ENCODE measurements at regions not wholly inside any gene's neighbourhood (a gene's known extent, or its start where the extent isn't known, plus 50 kb on each side); places are given as distances from the start of the nearest gene placed in this dataset.

- Histone ChIP-seq H3K4me1 (ENCODE audit: control insufficient read depth, insufficient read depth, low read length) (peaks cover 8% of the 10 kb centered on the region; the same call in 1 of the 2 replicates), H3K9me3 (ENCODE audit: control insufficient read depth, insufficient read depth, low read length) (peaks cover 13% of the 10 kb centered on the region; the same call in 1 of the 2 replicates), H3K9ac (ENCODE audit: low read depth, low read length) (no peak overlapping the region), H3K27me3 (ENCODE audit: control insufficient read depth, insufficient read depth, low read length) (no peaks in the 10 kb centered on the region), H3K27ac (ENCODE audit: low read depth, low read length) (no peak overlapping the region), H3K36me3 (ENCODE audit: control insufficient read depth, insufficient read depth, low read length) (no peaks in the 10 kb centered on the region), H3K4me3 (ENCODE audit: low read depth, low read length) (no peak overlapping the region)
Observed at GRCh38 chr4:182023469-182023868, 219.7 kb upstream of the TENM3 start.

DNA sequence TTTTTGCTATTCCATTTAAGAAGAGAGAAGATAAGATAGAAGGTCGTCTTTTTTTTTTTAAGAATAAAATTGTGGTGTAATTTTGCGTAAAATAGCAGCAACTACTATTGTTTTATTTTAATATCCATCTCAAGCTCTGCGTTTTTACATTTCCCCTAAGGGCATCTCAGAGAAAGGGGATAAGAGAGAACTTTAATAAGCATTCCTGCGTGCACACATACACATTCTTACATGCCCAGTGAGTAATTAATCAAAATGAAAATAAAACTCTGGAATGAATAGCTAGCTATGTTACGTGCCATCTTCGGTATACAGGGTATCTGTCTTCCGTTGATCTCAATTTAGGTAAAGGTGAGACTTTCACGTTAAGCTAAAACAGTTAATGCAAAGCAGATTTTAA lies 200.3 kb upstream of the TENM3 start:
- Histone ChIP-seq H3K27ac (ENCODE audit: low read depth, low read length) (no peak overlapping the region), H3K4me3 (ENCODE audit: low read depth, low read length) (no peak overlapping the region), H3K27me3 (ENCODE audit: control insufficient read depth, insufficient read depth, low read length) (no peaks in the 10 kb centered on the region), H3K36me3 (ENCODE audit: control insufficient read depth, insufficient read depth, low read length) (no peaks in the 10 kb centered on the region), H3K4me1 (ENCODE audit: control insufficient read depth, insufficient read depth, low read length) (no peaks in the 10 kb centered on the region), H3K9me3 (ENCODE audit: control insufficient read depth, insufficient read depth, low read length) (no peaks in the 10 kb centered on the region), H3K9ac (ENCODE audit: low read depth, low read length) (no peak overlapping the region)

DNA sequence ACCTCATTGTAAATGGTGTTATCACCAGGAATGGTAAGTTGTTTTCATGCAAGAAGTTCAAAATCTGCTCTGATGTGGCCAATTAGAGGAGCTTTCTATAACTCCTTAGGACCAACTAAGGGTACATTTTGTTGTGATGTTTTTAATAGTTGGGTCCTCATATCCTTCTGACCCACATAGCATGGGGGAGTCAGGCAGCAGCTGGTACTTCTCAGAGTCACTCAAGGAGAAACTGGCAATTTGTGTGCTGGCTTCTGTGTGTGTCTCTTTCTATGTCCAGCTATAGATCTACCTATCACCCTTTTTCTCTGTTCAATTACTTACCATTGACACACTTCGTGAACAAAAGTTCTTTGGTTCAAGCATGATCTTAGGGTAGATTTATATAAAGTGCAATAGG lies 194.3 kb upstream of the TENM3 start:
- no peaks in the 10 kb centered on the region for H3K27me3 ChIP-seq (ENCODE audit: control insufficient read depth, insufficient read depth, low read length)
- H3K9ac ChIP-seq (ENCODE audit: low read depth, low read length), result no peak overlapping the region
- H3K9me3 ChIP-seq (ENCODE audit: control insufficient read depth, insufficient read depth, low read length), result no peaks in the 10 kb centered on the region
- no peak overlapping the region for H3K27ac ChIP-seq (ENCODE audit: low read depth, low read length)
- no peak overlapping the region for H3K4me3 ChIP-seq (ENCODE audit: low read depth, low read length)
- no peaks in the 10 kb centered on the region for H3K4me1 ChIP-seq (ENCODE audit: control insufficient read depth, insufficient read depth, low read length)
- H3K36me3 ChIP-seq (ENCODE audit: control insufficient read depth, insufficient read depth, low read length), result no peaks in the 10 kb centered on the region

GRCh38 chr4:182056866-182057265 lies 186.3 kb upstream of the TENM3 start:
- no peak overlapping the region for H3K27ac ChIP-seq (ENCODE audit: low read depth, low read length)
- peaks cover 7% of the 10 kb centered on the region; the same call in 1 of the 2 replicates for H3K36me3 ChIP-seq (ENCODE audit: control insufficient read depth, insufficient read depth, low read length)
- no peak overlapping the region for H3K9ac ChIP-seq (ENCODE audit: low read depth, low read length)
- no peak overlapping the region for H3K4me3 ChIP-seq (ENCODE audit: low read depth, low read length)
- H3K9me3 ChIP-seq (ENCODE audit: control insufficient read depth, insufficient read depth, low read length), result peaks cover 10% of the 10 kb centered on the region
- no peaks in the 10 kb centered on the region for H3K27me3 ChIP-seq (ENCODE audit: control insufficient read depth, insufficient read depth, low read length)
- H3K4me1 ChIP-seq (ENCODE audit: control insufficient read depth, insufficient read depth, low read length), result no peaks in the 10 kb centered on the region

- peaks cover 7% of the 10 kb centered on the region; the same call in 1 of the 2 replicates for H3K36me3 ChIP-seq (ENCODE audit: control insufficient read depth, insufficient read depth, low read length)
- H3K4me1 ChIP-seq (ENCODE audit: control insufficient read depth, insufficient read depth, low read length), result peaks cover 19% of the 10 kb centered on the region
- H3K27me3 ChIP-seq (ENCODE audit: control insufficient read depth, insufficient read depth, low read length), result no peaks in the 10 kb centered on the region
- H3K4me3 ChIP-seq (ENCODE audit: low read depth, low read length), result no peak overlapping the region
- H3K9ac ChIP-seq (ENCODE audit: low read depth, low read length), result no peak overlapping the region
- H3K27ac ChIP-seq (ENCODE audit: low read depth, low read length), result peak overlapping the region; percentile 80
- peaks cover 10% of the 10 kb centered on the region for H3K9me3 ChIP-seq (ENCODE audit: control insufficient read depth, insufficient read depth, low read length)
Observed at GRCh38 chr4:182062458-182062857, 180.7 kb upstream of the TENM3 start.

DNA sequence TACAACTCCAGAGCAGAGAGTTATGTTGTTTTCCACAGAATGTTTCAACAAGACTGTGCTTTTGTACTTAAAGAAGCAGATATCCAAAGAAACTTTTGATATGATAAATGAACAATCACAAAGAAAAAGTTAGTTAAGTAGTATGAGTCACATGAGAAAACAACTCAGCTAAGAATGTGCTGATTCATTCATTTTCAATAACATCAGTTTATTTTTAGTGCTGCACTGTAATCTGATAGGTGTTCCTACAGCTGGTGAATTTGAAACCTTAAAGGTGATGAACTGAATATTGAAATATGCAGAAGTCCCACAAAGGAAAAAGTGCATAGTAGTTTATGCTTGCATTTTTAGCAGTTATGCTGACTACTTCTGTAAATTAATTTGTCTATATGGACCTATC lies 180.3 kb upstream of the TENM3 start:
- Histone ChIP-seq H3K27ac (ENCODE audit: low read depth, low read length) (peak overlapping the region; percentile 80), H3K27me3 (ENCODE audit: control insufficient read depth, insufficient read depth, low read length) (no peaks in the 10 kb centered on the region), H3K36me3 (ENCODE audit: control insufficient read depth, insufficient read depth, low read length) (peaks cover 7% of the 10 kb centered on the region; the same call in 1 of the 2 replicates), H3K9me3 (ENCODE audit: control insufficient read depth, insufficient read depth, low read length) (peaks cover 10% of the 10 kb centered on the region), H3K9ac (ENCODE audit: low read depth, low read length) (no peak overlapping the region), H3K4me1 (ENCODE audit: control insufficient read depth, insufficient read depth, low read length) (peaks cover 24% of the 10 kb centered on the region), H3K4me3 (ENCODE audit: low read depth, low read length) (peak overlapping the region; percentile 5; the same call in 1 of the 2 replicates)

DNA sequence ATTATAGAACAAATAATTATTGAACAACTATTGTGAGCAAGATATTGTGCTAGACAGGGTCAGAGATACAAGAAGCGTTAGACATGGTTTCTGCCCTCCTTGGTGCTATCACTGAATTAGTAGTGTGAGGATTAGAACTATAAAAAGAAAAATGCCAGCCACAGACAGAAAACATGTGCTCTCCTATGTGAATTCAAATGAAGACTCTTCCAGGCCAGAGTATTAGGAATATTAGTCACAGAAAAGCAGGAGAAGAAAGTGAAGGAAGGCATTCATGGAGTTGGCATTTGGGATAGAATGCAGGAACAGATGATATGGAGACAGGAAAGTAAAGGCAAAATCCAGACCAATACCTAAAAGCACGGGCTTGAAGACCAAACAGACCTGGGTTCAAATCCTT lies 179.6 kb upstream of the TENM3 start:
- Histone ChIP-seq H3K27me3 (ENCODE audit: control insufficient read depth, insufficient read depth, low read length) (no peaks in the 10 kb centered on the region), H3K36me3 (ENCODE audit: control insufficient read depth, insufficient read depth, low read length) (peaks cover 7% of the 10 kb centered on the region; the same call in 1 of the 2 replicates), H3K4me1 (ENCODE audit: control insufficient read depth, insufficient read depth, low read length) (peaks cover 28% of the 10 kb centered on the region), H3K27ac (ENCODE audit: low read depth, low read length) (peak overlapping the region; percentile 80), H3K9me3 (ENCODE audit: control insufficient read depth, insufficient read depth, low read length) (peaks cover 10% of the 10 kb centered on the region), H3K9ac (ENCODE audit: low read depth, low read length) (no peak overlapping the region), H3K4me3 (ENCODE audit: low read depth, low read length) (no peak overlapping the region)

DNA sequence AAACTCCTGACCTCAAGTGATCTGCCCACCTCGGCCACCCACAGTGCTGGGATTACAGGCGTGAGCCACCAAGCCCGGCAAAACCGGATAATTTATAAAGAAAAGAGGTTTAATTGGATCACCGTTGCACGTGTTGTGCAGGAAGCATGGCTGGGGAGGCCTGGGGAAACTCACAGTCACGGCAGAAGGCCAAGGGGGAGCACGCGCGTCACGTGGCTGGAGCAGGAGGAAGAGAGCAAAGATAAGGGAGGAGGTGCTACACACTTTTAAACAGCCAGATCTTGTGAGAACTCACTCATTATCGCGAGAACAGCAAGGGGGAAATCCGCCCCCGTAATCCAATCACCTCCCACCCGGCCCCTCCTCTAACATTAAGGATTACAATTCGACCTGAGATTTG lies 177.9 kb upstream of the TENM3 start:
- Histone ChIP-seq H3K27me3 (ENCODE audit: control insufficient read depth, insufficient read depth, low read length) (no peaks in the 10 kb centered on the region), H3K9ac (ENCODE audit: low read depth, low read length) (0 out of 2 replicates have a peak overlapping the region, but pooled peaks have one; percentile 17)

DNA sequence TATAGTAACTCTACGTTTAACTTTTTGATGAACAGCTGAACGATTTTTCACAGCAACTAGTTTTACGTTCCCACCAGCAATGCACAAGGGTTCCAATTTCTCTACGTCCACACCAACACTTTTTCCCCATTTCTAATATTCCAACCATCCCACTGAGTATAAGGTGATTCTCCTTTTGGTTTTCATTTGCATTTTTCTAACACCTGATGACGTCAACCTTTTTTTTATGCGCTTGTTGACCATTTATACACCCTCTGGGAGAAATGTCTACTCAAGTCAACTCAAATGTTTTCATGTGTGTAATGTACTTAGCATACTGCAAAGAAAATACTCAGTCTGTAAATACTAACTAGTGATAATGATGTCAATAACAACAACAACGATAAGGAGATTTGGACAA lies 177.2 kb upstream of the TENM3 start:
- H3K27ac ChIP-seq (ENCODE audit: low read depth, low read length), result peak overlapping the region; percentile 53
- H3K9me3 ChIP-seq (ENCODE audit: control insufficient read depth, insufficient read depth, low read length), result no peaks in the 10 kb centered on the region
- peaks cover 37% of the 10 kb centered on the region for H3K4me1 ChIP-seq (ENCODE audit: control insufficient read depth, insufficient read depth, low read length)
- no peaks in the 10 kb centered on the region for H3K27me3 ChIP-seq (ENCODE audit: control insufficient read depth, insufficient read depth, low read length)
- no peak overlapping the region for H3K4me3 ChIP-seq (ENCODE audit: low read depth, low read length)
- H3K9ac ChIP-seq (ENCODE audit: low read depth, low read length), result no peak overlapping the region
- no peaks in the 10 kb centered on the region for H3K36me3 ChIP-seq (ENCODE audit: control insufficient read depth, insufficient read depth, low read length)

More for the DNA sequence above, 177.9 kb upstream of the TENM3 start:
- Histone ChIP-seq H3K9me3 (ENCODE audit: control insufficient read depth, insufficient read depth, low read length) (peaks cover 4% of the 10 kb centered on the region; the same call in 1 of the 2 replicates), H3K27ac (ENCODE audit: low read depth, low read length) (no peak overlapping the region), H3K4me3 (ENCODE audit: low read depth, low read length) (no peak overlapping the region), H3K4me1 (ENCODE audit: control insufficient read depth, insufficient read depth, low read length) (peaks cover 37% of the 10 kb centered on the region), H3K36me3 (ENCODE audit: control insufficient read depth, insufficient read depth, low read length) (0 out of 2 replicates have a peak, but pooled peaks cover 7% of the 10 kb centered on the region)

DNA sequence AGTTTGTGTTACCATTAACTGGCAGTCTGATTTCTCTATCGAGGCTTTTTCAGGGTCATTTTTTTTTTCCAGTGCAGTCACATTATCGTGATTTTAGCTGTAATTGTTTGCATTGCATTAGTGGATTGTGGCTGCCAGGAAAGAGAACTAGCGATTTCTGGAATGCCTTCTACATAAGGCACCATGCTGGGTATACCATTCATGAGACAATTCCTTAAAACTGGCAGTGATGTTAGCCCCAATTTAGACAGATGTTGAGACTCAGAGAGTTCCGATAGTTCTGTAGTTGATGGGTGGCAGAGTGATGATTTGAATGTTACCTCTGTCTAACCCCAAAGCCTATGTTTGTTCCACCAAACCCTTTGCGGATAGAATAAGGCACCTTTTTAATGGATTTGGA lies 175.4 kb upstream of the TENM3 start:
- Histone ChIP-seq H3K4me3 (ENCODE audit: low read depth, low read length) (no peak overlapping the region), H3K9ac (ENCODE audit: low read depth, low read length) (no peak overlapping the region), H3K36me3 (ENCODE audit: control insufficient read depth, insufficient read depth, low read length) (no peaks in the 10 kb centered on the region), H3K27me3 (ENCODE audit: control insufficient read depth, insufficient read depth, low read length) (no peaks in the 10 kb centered on the region), H3K4me1 (ENCODE audit: control insufficient read depth, insufficient read depth, low read length) (peaks cover 31% of the 10 kb centered on the region), H3K27ac (ENCODE audit: low read depth, low read length) (no peak overlapping the region), H3K9me3 (ENCODE audit: control insufficient read depth, insufficient read depth, low read length) (peaks cover 6% of the 10 kb centered on the region; the same call in 1 of the 2 replicates)

GRCh38 chr4:182068920-182069319 lies 174.3 kb upstream of the TENM3 start:
- Histone ChIP-seq H3K9ac (ENCODE audit: low read depth, low read length) (no peak overlapping the region), H3K27ac (ENCODE audit: low read depth, low read length) (no peak overlapping the region), H3K27me3 (ENCODE audit: control insufficient read depth, insufficient read depth, low read length) (no peaks in the 10 kb centered on the region), H3K36me3 (ENCODE audit: control insufficient read depth, insufficient read depth, low read length) (no peaks in the 10 kb centered on the region), H3K4me3 (ENCODE audit: low read depth, low read length) (no peak overlapping the region), H3K4me1 (ENCODE audit: control insufficient read depth, insufficient read depth, low read length) (peaks cover 21% of the 10 kb centered on the region), H3K9me3 (ENCODE audit: control insufficient read depth, insufficient read depth, low read length) (peaks cover 9% of the 10 kb centered on the region; the same call in 1 of the 2 replicates)
